Endothelial cell of umbilical vein (primary cell): ENCODE measurements at regions not wholly inside any gene's neighbourhood (a gene's known extent, or its start where the extent isn't known, plus 50 kb on each side); places are given as distances from the start of the nearest gene placed in this dataset.

Experiments used
- CTCF ChIP-seq, 2 donors: IDR thresholded peaks; 1 replicate in 1 of 2; 2 replicates in 1 of 2; pipeline ENCODE4 v1.5.1; 2011; ENCODE audit warnings: low read length in 2 of 2, mild to moderate bottlenecking in 2 of 2, moderate library complexity in 2 of 2, control low read depth in 1 of 2, inconsistent platforms in 1 of 2, low read depth in 1 of 2; ENCODE audit not compliant: insufficient read depth in 1 of 2; ENCODE audit errors: extremely low read depth in 1 of 2
- EZH2 ChIP-seq: IDR thresholded peaks from 2 replicates; pipeline ENCODE4 v1.6.1; 2012; ENCODE audit warnings: borderline replicate concordance, low read depth, mild to moderate bottlenecking, moderate library complexity, low read length, inconsistent platforms; ENCODE audit not compliant: severe bottlenecking
- MYC ChIP-seq: IDR thresholded peaks from one replicate; pipeline ENCODE4 v1.6.1; 2011; ENCODE audit warnings: mild to moderate bottlenecking, low read depth, low read length
- POLR2AphosphoS5 ChIP-seq: IDR thresholded peaks from 2 replicates; pipeline ENCODE4 v1.6.1; 2012; ENCODE audit warnings: low read depth, mild to moderate bottlenecking, control low read depth, low read length, moderate library complexity; ENCODE audit not compliant: insufficient read depth

- TF ChIP-seq EZH2 (no peak), MYC (no peak), CTCF (IDR thresholded peaks at IDR 0.05; ENCODE audit: extremely low read depth in 1 of 2, insufficient read depth in 1 of 2, low read depth in 1 of 2, low read length in 2 of 2) (no peak), POLR2AphosphoS5 (no peak)
These were observed 68.6 kb upstream of the TNPO1 start for GRCh38 chr5:72747826-72748225.
